Fibroblast of lung (primary cell): ENCODE measurements at regions not wholly inside any gene's neighbourhood (a gene's known extent, or its start where the extent isn't known, plus 50 kb on each side); places are given as distances from the start of the nearest gene placed in this dataset.
"Not testable (repeated sequence)": the region's sequence is repeated elsewhere in the genome, so short reads cannot be mapped to it uniquely, and the experiment has no call there.

Source experiments
- CTCF ChIP-seq, 2 donors: IDR thresholded peaks in 1 of 2; conservative IDR thresholded peaks in 1 of 2; 1 replicate in 1 of 2; 2 replicates in 1 of 2; pipeline ENCODE4 v1.5.1; 2011 to 2012; ENCODE audit warnings: low read length in 2 of 2, control low read depth in 1 of 2, inconsistent platforms in 1 of 2, low read depth in 1 of 2, mild to moderate bottlenecking in 1 of 2
- EZH2 ChIP-seq: IDR thresholded peaks from 2 replicates; pipeline ENCODE4 v1.5.1; 2012; ENCODE audit warnings: low read length, control low read depth, mild to moderate bottlenecking; ENCODE audit errors: missing control alignments

- TF ChIP-seq CTCF (conservative IDR thresholded peaks at IDR 0.05 in 1 of 2, IDR thresholded peaks at IDR 0.05 in 1 of 2; ENCODE audit: low read depth in 1 of 2, low read length in 2 of 2); EZH2: not testable (repeated sequence)
Measured at GRCh38 chr1:83150479-83150878, 848.5 kb downstream of the TTLL7 start.
